ENCODE measurements at regions not wholly inside any gene's neighbourhood (a gene's known extent, or its start where the extent isn't known, plus 50 kb on each side); places are given as distances from the start of the nearest gene placed in this dataset.

- Histone ChIP-seq H3K9me3 (ENCODE audit: low read length) (no peaks in the 10 kb centered on the region), H3K4me3 (ENCODE audit: low read depth in 1 of 2, low read length in 2 of 2) (no peak overlapping the region), H3K9ac (ENCODE audit: low read length) (no peak overlapping the region), H3K27me3 (ENCODE audit: control insufficient read depth in 1 of 2, insufficient read depth in 2 of 2, low read length in 2 of 2) (no peaks in the 10 kb centered on the region), H3K36me3 (ENCODE audit: insufficient read depth, low read length) (no peaks in the 10 kb centered on the region), H3K4me1 (ENCODE audit: insufficient read depth, low read length) (no peaks in the 10 kb centered on the region), H3K27ac (ENCODE audit: low read depth, low read length) (no peak overlapping the region)
Observed at GRCh38 chr7:114786455-114786854, 135.4 kb upstream of the MDFIC start.

- H3K4me3 ChIP-seq (ENCODE audit: low read depth in 1 of 2, low read length in 2 of 2) = no peak overlapping the region
- no peak overlapping the region for H3K9ac ChIP-seq (ENCODE audit: low read length)
- no peak overlapping the region for H3K27ac ChIP-seq (ENCODE audit: low read depth, low read length)
- no peaks in the 10 kb centered on the region for H3K27me3 ChIP-seq (ENCODE audit: control insufficient read depth in 1 of 2, insufficient read depth in 2 of 2, low read length in 2 of 2)
- H3K36me3 ChIP-seq (ENCODE audit: insufficient read depth, low read length) = no peaks in the 10 kb centered on the region
- no peaks in the 10 kb centered on the region for H3K9me3 ChIP-seq (ENCODE audit: low read length)
- no peaks in the 10 kb centered on the region for H3K4me1 ChIP-seq (ENCODE audit: insufficient read depth, low read length)
Observed at GRCh38 chr7:114787556-114787955, 134.3 kb upstream of the MDFIC start.

GRCh38 chr7:114788706-114789105 lies 133.2 kb upstream of the MDFIC start:
- no peak overlapping the region for H3K4me3 ChIP-seq (ENCODE audit: low read depth in 1 of 2, low read length in 2 of 2)
- H3K9me3 ChIP-seq (ENCODE audit: low read length) = no peaks in the 10 kb centered on the region
- no peak overlapping the region for H3K9ac ChIP-seq (ENCODE audit: low read length)
- no peak overlapping the region for H3K27ac ChIP-seq (ENCODE audit: low read depth, low read length)
- no peaks in the 10 kb centered on the region for H3K36me3 ChIP-seq (ENCODE audit: insufficient read depth, low read length)
- H3K27me3 ChIP-seq (ENCODE audit: control insufficient read depth in 1 of 2, insufficient read depth in 2 of 2, low read length in 2 of 2) = no peaks in the 10 kb centered on the region
- no peaks in the 10 kb centered on the region for H3K4me1 ChIP-seq (ENCODE audit: insufficient read depth, low read length)

- Histone ChIP-seq H3K4me3 (ENCODE audit: low read depth in 1 of 2, low read length in 2 of 2) (no peak overlapping the region), H3K4me1 (ENCODE audit: insufficient read depth, low read length) (no peaks in the 10 kb centered on the region), H3K36me3 (ENCODE audit: insufficient read depth, low read length) (no peaks in the 10 kb centered on the region), H3K27ac (ENCODE audit: low read depth, low read length) (no peak overlapping the region), H3K9me3 (ENCODE audit: low read length) (no peaks in the 10 kb centered on the region), H3K9ac (ENCODE audit: low read length) (no peak overlapping the region), H3K27me3 (ENCODE audit: control insufficient read depth in 1 of 2, insufficient read depth in 2 of 2, low read length in 2 of 2) (no peaks in the 10 kb centered on the region)
Observed at GRCh38 chr7:114789161-114789560, 132.7 kb upstream of the MDFIC start.

- H3K9ac ChIP-seq (ENCODE audit: low read length) = no peak overlapping the region
- H3K36me3 ChIP-seq (ENCODE audit: insufficient read depth, low read length) = no peaks in the 10 kb centered on the region
- H3K27me3 ChIP-seq (ENCODE audit: control insufficient read depth in 1 of 2, insufficient read depth in 2 of 2, low read length in 2 of 2) = no peaks in the 10 kb centered on the region
- H3K9me3 ChIP-seq (ENCODE audit: low read length) = no peaks in the 10 kb centered on the region
- H3K4me3 ChIP-seq (ENCODE audit: low read depth in 1 of 2, low read length in 2 of 2) = no peak overlapping the region
- H3K27ac ChIP-seq (ENCODE audit: low read depth, low read length) = no peak overlapping the region
- no peaks in the 10 kb centered on the region for H3K4me1 ChIP-seq (ENCODE audit: insufficient read depth, low read length)
Observed at GRCh38 chr7:114789871-114790311, 132.0 kb upstream of the MDFIC start.

GRCh38 chr7:114790521-114790920 lies 131.4 kb upstream of the MDFIC start:
- Histone ChIP-seq H3K36me3 (ENCODE audit: insufficient read depth, low read length) (no peaks in the 10 kb centered on the region), H3K9ac (ENCODE audit: low read length) (no peak overlapping the region), H3K27me3 (ENCODE audit: control insufficient read depth in 1 of 2, insufficient read depth in 2 of 2, low read length in 2 of 2) (no peaks in the 10 kb centered on the region), H3K4me1 (ENCODE audit: insufficient read depth, low read length) (peaks cover 6% of the 10 kb centered on the region), H3K27ac (ENCODE audit: low read depth, low read length) (no peak overlapping the region), H3K4me3 (ENCODE audit: low read depth in 1 of 2, low read length in 2 of 2) (no peak overlapping the region), H3K9me3 (ENCODE audit: low read length) (no peaks in the 10 kb centered on the region)

GRCh38 chr7:114791771-114792170 lies 130.1 kb upstream of the MDFIC start:
- no peaks in the 10 kb centered on the region for H3K9me3 ChIP-seq (ENCODE audit: low read length)
- H3K4me3 ChIP-seq (ENCODE audit: low read depth in 1 of 2, low read length in 2 of 2) = no peak overlapping the region
- peaks cover 14% of the 10 kb centered on the region for H3K4me1 ChIP-seq (ENCODE audit: insufficient read depth, low read length)
- no peak overlapping the region for H3K27ac ChIP-seq (ENCODE audit: low read depth, low read length)
- H3K9ac ChIP-seq (ENCODE audit: low read length) = no peak overlapping the region
- H3K36me3 ChIP-seq (ENCODE audit: insufficient read depth, low read length) = no peaks in the 10 kb centered on the region
- H3K27me3 ChIP-seq (ENCODE audit: control insufficient read depth in 1 of 2, insufficient read depth in 2 of 2, low read length in 2 of 2) = no peaks in the 10 kb centered on the region

GRCh38 chr7:114793155-114793845 lies 128.6 kb upstream of the MDFIC start:
- Histone ChIP-seq H3K9ac (ENCODE audit: low read length) (no peak overlapping the region), H3K27ac (ENCODE audit: low read depth, low read length) (no peak overlapping the region), H3K27me3 (ENCODE audit: control insufficient read depth in 1 of 2, insufficient read depth in 2 of 2, low read length in 2 of 2) (no peaks in the 10 kb centered on the region)

GRCh38 chr7:114795475-114795874 lies 126.4 kb upstream of the MDFIC start:
- no peak overlapping the region for H3K27ac ChIP-seq (ENCODE audit: low read depth, low read length)
- H3K36me3 ChIP-seq (ENCODE audit: insufficient read depth, low read length) = no peaks in the 10 kb centered on the region
- H3K9me3 ChIP-seq (ENCODE audit: low read length) = no peaks in the 10 kb centered on the region
- no peak overlapping the region for H3K9ac ChIP-seq (ENCODE audit: low read length)
- no peak overlapping the region for H3K4me3 ChIP-seq (ENCODE audit: low read depth in 1 of 2, low read length in 2 of 2)
- H3K27me3 ChIP-seq (ENCODE audit: control insufficient read depth in 1 of 2, insufficient read depth in 2 of 2, low read length in 2 of 2) = no peaks in the 10 kb centered on the region
- H3K4me1 ChIP-seq (ENCODE audit: insufficient read depth, low read length) = peaks cover 14% of the 10 kb centered on the region

More at GRCh38 chr7:114793155-114793845, 128.6 kb upstream of the MDFIC start:
- Histone ChIP-seq H3K4me1 (ENCODE audit: insufficient read depth, low read length) (peaks cover 14% of the 10 kb centered on the region), H3K9me3 (ENCODE audit: low read length) (no peaks in the 10 kb centered on the region), H3K36me3 (ENCODE audit: insufficient read depth, low read length) (no peaks in the 10 kb centered on the region), H3K4me3 (ENCODE audit: low read depth in 1 of 2, low read length in 2 of 2) (no peak overlapping the region)

GRCh38 chr7:114799628-114800028 lies 122.3 kb upstream of the MDFIC start:
- Histone ChIP-seq H3K36me3 (ENCODE audit: insufficient read depth, low read length) (no peaks in the 10 kb centered on the region), H3K27me3 (ENCODE audit: control insufficient read depth in 1 of 2, insufficient read depth in 2 of 2, low read length in 2 of 2) (no peaks in the 10 kb centered on the region), H3K9ac (ENCODE audit: low read length) (no peak overlapping the region), H3K4me1 (ENCODE audit: insufficient read depth, low read length) (peaks cover 14% of the 10 kb centered on the region), H3K9me3 (ENCODE audit: low read length) (no peaks in the 10 kb centered on the region), H3K27ac (ENCODE audit: low read depth, low read length) (no peak overlapping the region), H3K4me3 (ENCODE audit: low read depth in 1 of 2, low read length in 2 of 2) (no peak overlapping the region)

GRCh38 chr7:114802632-114803031 lies 119.3 kb upstream of the MDFIC start:
- H3K36me3 ChIP-seq (ENCODE audit: insufficient read depth, low read length) = no peaks in the 10 kb centered on the region
- no peaks in the 10 kb centered on the region for H3K27me3 ChIP-seq (ENCODE audit: control insufficient read depth in 1 of 2, insufficient read depth in 2 of 2, low read length in 2 of 2)
- H3K4me1 ChIP-seq (ENCODE audit: insufficient read depth, low read length) = no peaks in the 10 kb centered on the region
- H3K27ac ChIP-seq (ENCODE audit: low read depth, low read length) = no peak overlapping the region
- H3K9ac ChIP-seq (ENCODE audit: low read length) = no peak overlapping the region
- H3K4me3 ChIP-seq (ENCODE audit: low read depth in 1 of 2, low read length in 2 of 2) = no peak overlapping the region
- H3K9me3 ChIP-seq (ENCODE audit: low read length) = no peaks in the 10 kb centered on the region

- H3K4me1 ChIP-seq (ENCODE audit: insufficient read depth, low read length) = no peaks in the 10 kb centered on the region
- no peak overlapping the region for H3K27ac ChIP-seq (ENCODE audit: low read depth, low read length)
- H3K4me3 ChIP-seq (ENCODE audit: low read depth in 1 of 2, low read length in 2 of 2) = no peak overlapping the region
- no peaks in the 10 kb centered on the region for H3K9me3 ChIP-seq (ENCODE audit: low read length)
- H3K27me3 ChIP-seq (ENCODE audit: control insufficient read depth in 1 of 2, insufficient read depth in 2 of 2, low read length in 2 of 2) = no peaks in the 10 kb centered on the region
- H3K9ac ChIP-seq (ENCODE audit: low read length) = no peak overlapping the region
- no peaks in the 10 kb centered on the region for H3K36me3 ChIP-seq (ENCODE audit: insufficient read depth, low read length)
Observed at GRCh38 chr7:114806590-114807162, 115.2 kb upstream of the MDFIC start.
